Transverse colon (tissue), 3 donors: ENCODE measurements at regions not wholly inside any gene's neighbourhood (a gene's known extent, or its start where the extent isn't known, plus 50 kb on each side); places are given as distances from the start of the nearest gene placed in this dataset.

ENCODE experiments used
- EP300 ChIP-seq: sonication (generic); formaldehyde crosslinking; IDR thresholded peaks from one replicate; pipeline ENCODE4 v1.6.1; 2017; ENCODE audit warnings: antibody characterized with exemption, low read depth
- POLR2A ChIP-seq: fragments of 450-650 bp; IDR thresholded peaks from one replicate; pipeline ENCODE4 v1.6.1; 2016; ENCODE audit warnings: antibody characterized with exemption, mild to moderate bottlenecking, moderate library complexity
- TF ChIP-seq, protein P1 (sequence below), 5 experiments: fragments of 200-600 bp in 3 of 5; fragments of 450-650 bp in 2 of 5; sonication (generic) in 3 of 5; IDR thresholded peaks; 1 replicate in 2 of 5; 2 replicates in 3 of 5; pipeline ENCODE4 v1.5.1; 2016 to 2017; ENCODE audit warnings: antibody characterized with exemption in 5 of 5, inconsistent platforms in 3 of 5, mild to moderate bottlenecking in 2 of 5, moderate library complexity in 1 of 5

DNA sequence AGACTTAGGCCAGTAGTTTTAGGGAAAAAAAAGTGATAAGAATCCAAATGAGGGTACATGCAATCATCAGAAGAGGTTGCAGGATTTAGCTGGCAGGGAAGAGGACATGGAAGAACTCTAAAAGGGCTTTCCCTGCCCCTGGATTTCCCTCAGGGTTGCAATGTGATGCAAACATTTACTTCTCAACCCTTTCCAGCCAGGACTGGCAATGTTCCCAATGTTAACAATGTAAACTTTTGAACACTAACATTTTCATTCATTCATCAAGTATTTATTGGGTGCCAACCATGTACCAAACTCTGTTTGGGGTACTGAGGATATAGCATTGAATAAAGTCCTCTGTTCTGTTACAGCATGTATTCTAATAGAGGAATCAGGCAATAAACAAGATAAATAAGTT is 349.4 kb upstream of the LRRC3B start:
- TF ChIP-seq, protein P1, sequence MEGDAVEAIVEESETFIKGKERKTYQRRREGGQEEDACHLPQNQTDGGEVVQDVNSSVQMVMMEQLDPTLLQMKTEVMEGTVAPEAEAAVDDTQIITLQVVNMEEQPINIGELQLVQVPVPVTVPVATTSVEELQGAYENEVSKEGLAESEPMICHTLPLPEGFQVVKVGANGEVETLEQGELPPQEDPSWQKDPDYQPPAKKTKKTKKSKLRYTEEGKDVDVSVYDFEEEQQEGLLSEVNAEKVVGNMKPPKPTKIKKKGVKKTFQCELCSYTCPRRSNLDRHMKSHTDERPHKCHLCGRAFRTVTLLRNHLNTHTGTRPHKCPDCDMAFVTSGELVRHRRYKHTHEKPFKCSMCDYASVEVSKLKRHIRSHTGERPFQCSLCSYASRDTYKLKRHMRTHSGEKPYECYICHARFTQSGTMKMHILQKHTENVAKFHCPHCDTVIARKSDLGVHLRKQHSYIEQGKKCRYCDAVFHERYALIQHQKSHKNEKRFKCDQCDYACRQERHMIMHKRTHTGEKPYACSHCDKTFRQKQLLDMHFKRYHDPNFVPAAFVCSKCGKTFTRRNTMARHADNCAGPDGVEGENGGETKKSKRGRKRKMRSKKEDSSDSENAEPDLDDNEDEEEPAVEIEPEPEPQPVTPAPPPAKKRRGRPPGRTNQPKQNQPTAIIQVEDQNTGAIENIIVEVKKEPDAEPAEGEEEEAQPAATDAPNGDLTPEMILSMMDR (IDR thresholded peaks at IDR 0.05) = no peak
- TF ChIP-seq POLR2A (no peak), EP300 (no peak)
